Subcutaneous abdominal adipose tissue (tissue), 5 donors: ENCODE measurements at regions not wholly inside any gene's neighbourhood (a gene's known extent, or its start where the extent isn't known, plus 50 kb on each side); places are given as distances from the start of the nearest gene placed in this dataset.
"Not testable (repeated sequence)": the region's sequence is repeated elsewhere in the genome, so short reads cannot be mapped to it uniquely, and the experiment has no call there.

Experiments
- H3K27ac ChIP-seq: one replicate; pipeline ENCODE4 v1.7.0; 2013; ENCODE audit warnings: low read depth, mild to moderate bottlenecking, inconsistent platforms, low read length, moderate library complexity
- H3K27me3 ChIP-seq, 5 donors: one replicate each; pipeline ENCODE4 v1.7.0; 2013; ENCODE audit warnings: low read length in 5 of 5, inconsistent platforms in 1 of 5; ENCODE audit not compliant: control insufficient read depth in 5 of 5, insufficient read depth in 4 of 5
- H3K36me3 ChIP-seq, 5 donors: one replicate each; pipeline ENCODE4 v1.7.0; 2013; ENCODE audit warnings: low read length in 5 of 5; ENCODE audit not compliant: control insufficient read depth in 5 of 5, insufficient read depth in 5 of 5
- H3K4me1 ChIP-seq, 5 donors: one replicate each; pipeline ENCODE4 v1.7.0; 2013; ENCODE audit warnings: low read length in 5 of 5, mild to moderate bottlenecking in 3 of 5, moderate library complexity in 1 of 5; ENCODE audit not compliant: control insufficient read depth in 5 of 5, insufficient read depth in 5 of 5
- H3K4me3 ChIP-seq, 5 donors: one replicate each; pipeline ENCODE4 v1.7.0; 2013; ENCODE audit warnings: low read length in 5 of 5, low read depth in 1 of 5
- H3K9ac ChIP-seq, 5 donors: one replicate each; pipeline ENCODE4 v1.7.0; 2013; ENCODE audit warnings: low read length in 5 of 5, mild to moderate bottlenecking in 4 of 5, moderate library complexity in 3 of 5
- H3K9me3 ChIP-seq, 5 donors: one replicate each; pipeline ENCODE4 v1.7.0; 2013; ENCODE audit warnings: low read length in 5 of 5; ENCODE audit not compliant: control insufficient read depth in 5 of 5
- donor health status: healthy.
- donor health status: healthy.
- donor health status: healthy.
- donor health status: healthy.
- donor health status: healthy.

- Histone ChIP-seq H3K27ac (no peak overlapping the region), H3K9ac (no peak overlapping the region), H3K36me3 (no peaks in the 10 kb centered on the region), H3K27me3 (no peaks in the 10 kb centered on the region), H3K9me3 (no peaks in the 10 kb centered on the region), H3K4me3 (no peak overlapping the region), H3K4me1 (no peaks in the 10 kb centered on the region)
Measured at GRCh38 chr1:170808216-170808885, 127.0 kb upstream of the MROH9 start.

- H3K27ac ChIP-seq, H3K9ac ChIP-seq, H3K27me3 ChIP-seq, H3K4me3 ChIP-seq, H3K36me3 ChIP-seq, H3K9me3 ChIP-seq, H3K4me1 ChIP-seq: not testable (repeated sequence)
Measured at GRCh38 chr1:170811013-170811412, 124.3 kb upstream of the MROH9 start.

- H3K36me3 ChIP-seq: no peaks in the 10 kb centered on the region
- H3K4me3 ChIP-seq: no peak overlapping the region
- no peaks in the 10 kb centered on the region for H3K27me3 ChIP-seq
- H3K9me3 ChIP-seq: no peaks in the 10 kb centered on the region
- no peaks in the 10 kb centered on the region for H3K4me1 ChIP-seq
- no peak overlapping the region for H3K9ac ChIP-seq
- H3K27ac ChIP-seq: no peak overlapping the region
Measured at GRCh38 chr1:170819781-170820180, 115.6 kb upstream of the MROH9 start.

GRCh38 chr1:170823120-170823519 lies 112.2 kb upstream of the MROH9 start:
- H3K36me3 ChIP-seq: no peaks in the 10 kb centered on the region
- no peak overlapping the region for H3K9ac ChIP-seq
- H3K4me1 ChIP-seq: no peaks in the 10 kb centered on the region
- no peaks in the 10 kb centered on the region for H3K27me3 ChIP-seq
- no peaks in the 10 kb centered on the region for H3K9me3 ChIP-seq
- no peak overlapping the region for H3K27ac ChIP-seq
- H3K4me3 ChIP-seq: no peak overlapping the region

GRCh38 chr1:170831276-170831675 lies 104.1 kb upstream of the MROH9 start:
- Histone ChIP-seq H3K27ac (no peak overlapping the region), H3K27me3 (no peaks in the 10 kb centered on the region), H3K9ac (no peak overlapping the region), H3K36me3 (no peaks in the 10 kb centered on the region), H3K4me3 (no peak overlapping the region), H3K4me1 (no peaks in the 10 kb centered on the region), H3K9me3 (no peaks in the 10 kb centered on the region)

GRCh38 chr1:170836141-170836540 lies 99.2 kb upstream of the MROH9 start:
- H3K27ac ChIP-seq: no peak overlapping the region
- H3K4me1 ChIP-seq: no peaks in the 10 kb centered on the region
- H3K36me3 ChIP-seq: no peaks in the 10 kb centered on the region
- no peak overlapping the region for H3K9ac ChIP-seq
- no peak overlapping the region for H3K4me3 ChIP-seq
- no peaks in the 10 kb centered on the region for H3K27me3 ChIP-seq
- no peaks in the 10 kb centered on the region for H3K9me3 ChIP-seq

GRCh38 chr1:170840371-170840770 lies 95.0 kb upstream of the MROH9 start:
- Histone ChIP-seq H3K4me3 (no peak overlapping the region), H3K36me3 (no peaks in the 10 kb centered on the region), H3K4me1 (no peaks in the 10 kb centered on the region), H3K9ac (no peak overlapping the region), H3K27ac (no peak overlapping the region), H3K9me3 (no peaks in the 10 kb centered on the region), H3K27me3 (no peaks in the 10 kb centered on the region)

GRCh38 chr1:170853302-170853701 lies 82.0 kb upstream of the MROH9 start:
- no peak overlapping the region for H3K4me3 ChIP-seq
- H3K9me3 ChIP-seq: no peaks in the 10 kb centered on the region
- no peaks in the 10 kb centered on the region for H3K4me1 ChIP-seq
- no peaks in the 10 kb centered on the region for H3K36me3 ChIP-seq
- no peak overlapping the region for H3K9ac ChIP-seq
- no peaks in the 10 kb centered on the region for H3K27me3 ChIP-seq
- H3K27ac ChIP-seq: no peak overlapping the region

GRCh38 chr1:170853867-170854266 lies 81.5 kb upstream of the MROH9 start:
- Histone ChIP-seq H3K27me3 (no peaks in the 10 kb centered on the region), H3K4me1 (no peaks in the 10 kb centered on the region), H3K36me3 (no peaks in the 10 kb centered on the region), H3K4me3 (no peak overlapping the region), H3K9ac (no peak overlapping the region), H3K9me3 (no peaks in the 10 kb centered on the region), H3K27ac (no peak overlapping the region)

- Histone ChIP-seq H3K36me3 (no peaks in the 10 kb centered on the region), H3K4me1 (no peaks in the 10 kb centered on the region)
Measured at GRCh38 chr1:170854677-170855076, 80.7 kb upstream of the MROH9 start.

GRCh38 chr1:170856455-170856854 lies 78.9 kb upstream of the MROH9 start:
- Histone ChIP-seq H3K9me3 (no peaks in the 10 kb centered on the region), H3K27ac (no peak overlapping the region), H3K9ac (no peak overlapping the region), H3K4me1 (no peaks in the 10 kb centered on the region), H3K4me3 (no peak overlapping the region), H3K36me3 (no peaks in the 10 kb centered on the region), H3K27me3 (no peaks in the 10 kb centered on the region)

More at GRCh38 chr1:170854677-170855076, 80.7 kb upstream of the MROH9 start:
- Histone ChIP-seq H3K27ac (no peak overlapping the region), H3K4me3 (no peak overlapping the region), H3K9ac (no peak overlapping the region), H3K9me3 (no peaks in the 10 kb centered on the region), H3K27me3 (no peaks in the 10 kb centered on the region)
